HCT116 (cell line): ENCODE measurements at regions not wholly inside any gene's neighbourhood (a gene's known extent, or its start where the extent isn't known, plus 50 kb on each side); places are given as distances from the start of the nearest gene placed in this dataset.

Experiments used
- CEBPB ChIP-seq: IDR thresholded peaks from 2 replicates; pipeline ENCODE4 v1.6.1; 2012; ENCODE audit warnings: low read depth
- CTCF ChIP-seq, 3 experiments: fragments of 200-600 bp in 1 of 3; sonication (generic) in 1 of 3; IDR thresholded peaks in 2 of 3; conservative IDR thresholded peaks in 1 of 3; 2 replicates each; pipeline ENCODE4 v1.5.1; 2012 to 2017; ENCODE audit warnings: low read depth in 2 of 3, low read length in 2 of 3, antibody characterized with exemption in 1 of 3, borderline replicate concordance in 1 of 3, control low read depth in 1 of 3, mild to moderate bottlenecking in 1 of 3, mixed read lengths in 1 of 3, mixed run types in 1 of 3, moderate library complexity in 1 of 3; ENCODE audit not compliant: insufficient read depth in 1 of 3
- JUND ChIP-seq: IDR thresholded peaks from 2 replicates; pipeline ENCODE4 v1.6.1; 2012
- POLR2A ChIP-seq: IDR thresholded peaks from 2 replicates; pipeline ENCODE4 v1.7.0; 2011; ENCODE audit warnings: borderline replicate concordance; ENCODE audit not compliant: insufficient read depth, insufficient read length; ENCODE audit errors: extremely low read depth
- POLR2AphosphoS5 ChIP-seq: IDR thresholded peaks from 2 replicates; pipeline ENCODE4 v1.6.1; 2011; ENCODE audit warnings: mild to moderate bottlenecking, low read depth, low read length, moderate library complexity
- RAD21 ChIP-seq: IDR thresholded peaks from 2 replicates; pipeline ENCODE4 v1.6.1; 2012; ENCODE audit warnings: low read depth, mild to moderate bottlenecking
- SIN3A ChIP-seq: IDR thresholded peaks from 2 replicates; pipeline ENCODE4 v1.6.1; 2012; ENCODE audit warnings: low read depth
- ZBTB33 ChIP-seq: IDR thresholded peaks from 2 replicates; pipeline ENCODE4 v1.6.1; 2011; ENCODE audit warnings: mild to moderate bottlenecking, low read length, moderate library complexity; ENCODE audit not compliant: insufficient replicate concordance; ENCODE audit errors: extremely low read depth
- ZFX ChIP-seq: fragments of 450-650 bp; IDR thresholded peaks from 2 replicates; pipeline ENCODE4 v1.6.1; 2017
- TF ChIP-seq, protein P1 (sequence below): IDR thresholded peaks from 2 replicates; pipeline ENCODE4 v1.6.1; 2012
- TF ChIP-seq, protein P2 (sequence below): IDR thresholded peaks from 2 replicates; pipeline ENCODE4 v1.6.1; 2012

DNA sequence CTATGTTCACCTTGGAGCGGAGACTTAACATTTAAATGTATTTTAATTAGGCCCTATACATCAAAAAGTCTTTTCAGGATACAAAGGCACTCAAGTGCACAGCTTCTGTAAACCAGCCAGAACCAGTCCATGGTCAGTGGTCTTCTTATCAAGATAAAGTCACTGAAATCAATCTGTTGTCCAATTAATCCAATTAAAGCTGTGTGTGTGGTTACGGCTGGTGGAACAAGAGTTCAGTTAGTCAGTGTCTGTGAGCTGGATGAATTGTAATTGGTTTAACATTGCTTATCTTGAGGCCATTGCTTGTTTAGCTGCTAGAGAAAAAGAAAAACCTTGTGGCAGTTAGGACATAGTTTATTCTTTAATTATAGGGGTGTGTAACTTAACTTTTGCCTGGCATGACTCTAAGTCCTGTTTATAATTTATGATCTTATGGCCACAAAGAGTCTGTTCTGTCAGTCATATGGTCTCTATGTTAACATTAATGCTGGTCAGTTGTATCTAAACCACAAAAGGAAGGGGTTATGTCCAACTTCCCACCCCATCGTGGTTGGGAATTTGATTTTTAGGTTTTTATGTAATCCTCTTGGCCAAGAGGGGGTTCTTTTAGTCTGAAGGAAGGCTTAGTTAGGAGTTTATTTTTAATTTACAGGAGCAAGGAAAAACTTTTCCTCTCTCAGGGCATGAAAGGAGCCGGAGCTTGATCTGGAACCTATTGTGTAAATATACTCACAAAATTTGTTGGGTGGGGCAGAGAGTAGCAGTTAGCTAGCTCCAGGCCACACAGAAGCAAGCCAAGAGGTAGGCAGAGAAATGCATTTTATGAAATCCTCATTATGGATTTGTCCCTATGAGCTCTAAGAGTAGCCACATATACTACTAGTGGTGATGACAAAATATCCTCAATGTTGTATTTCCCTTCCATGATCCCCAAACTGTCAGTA is 665.7 kb upstream of the ACTRT1 start:
- no peak for TF ChIP-seq ZBTB33
- TF ChIP-seq CEBPB: no peak
- TF ChIP-seq SIN3A: no peak
- no peak for TF ChIP-seq ZFX
- no peak for TF ChIP-seq CTCF (IDR thresholded peaks at IDR 0.05 in 2 of 3, conservative IDR thresholded peaks at IDR 0.05 in 1 of 3; ENCODE audit: borderline replicate concordance in 1 of 3, insufficient read depth in 1 of 3, low read depth in 2 of 3, low read length in 2 of 3)
- TF ChIP-seq POLR2AphosphoS5: no peak
- no peak for TF ChIP-seq POLR2A
- TF ChIP-seq RAD21: no peak
- no peak for TF ChIP-seq JUND
- TF ChIP-seq, protein P1, sequence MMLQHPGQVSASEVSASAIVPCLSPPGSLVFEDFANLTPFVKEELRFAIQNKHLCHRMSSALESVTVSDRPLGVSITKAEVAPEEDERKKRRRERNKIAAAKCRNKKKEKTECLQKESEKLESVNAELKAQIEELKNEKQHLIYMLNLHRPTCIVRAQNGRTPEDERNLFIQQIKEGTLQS: no peak
- TF ChIP-seq, protein P2, sequence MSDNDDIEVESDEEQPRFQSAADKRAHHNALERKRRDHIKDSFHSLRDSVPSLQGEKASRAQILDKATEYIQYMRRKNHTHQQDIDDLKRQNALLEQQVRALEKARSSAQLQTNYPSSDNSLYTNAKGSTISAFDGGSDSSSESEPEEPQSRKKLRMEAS: no peak
